Activated CD8-positive, alpha-beta memory T cell treated with anti-CD3 and anti-CD28 coated beads for 48 hours (primary cell): ENCODE measurements at regions not wholly inside any gene's neighbourhood (a gene's known extent, or its start where the extent isn't known, plus 50 kb on each side); places are given as distances from the start of the nearest gene placed in this dataset.

ENCODE experiments used
- DNase-seq, 3 experiments: peaks; one replicate each; pipeline ENCODE4 v3.0.0-alpha.2; 2020; ENCODE audit warnings: low read depth in 2 of 3, low spot score in 2 of 3

DNA sequence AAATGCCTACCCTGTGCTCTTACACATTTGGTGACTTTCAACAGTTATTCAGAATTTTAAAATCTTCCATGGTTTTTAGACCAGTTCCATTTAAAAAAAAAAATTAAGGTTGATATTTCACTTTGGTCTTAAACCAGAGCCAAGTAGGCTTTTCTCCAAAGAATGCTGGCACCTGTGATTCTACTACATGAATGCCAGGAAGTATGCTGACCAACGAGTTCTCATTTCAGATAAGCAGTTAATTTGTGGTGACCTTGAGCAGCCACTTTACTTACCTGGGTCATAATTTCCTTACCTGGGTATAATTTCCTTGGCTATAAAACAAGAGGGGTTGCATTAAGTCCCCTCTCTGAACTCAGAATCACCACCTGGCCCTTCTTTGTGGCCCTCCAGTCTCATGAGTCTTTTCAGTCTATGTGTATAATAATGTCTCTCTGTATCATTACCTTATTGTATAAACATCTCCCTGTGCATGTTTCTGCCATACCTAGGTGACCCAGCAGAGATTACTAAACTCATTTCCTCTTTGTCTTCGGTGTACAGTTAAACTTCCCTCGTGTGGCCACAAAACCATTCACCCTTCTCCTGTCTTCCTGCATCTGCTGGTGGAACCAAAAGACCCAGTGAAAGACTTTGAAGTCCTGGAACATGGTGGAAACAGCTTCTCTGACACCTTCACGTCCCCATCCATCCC, 139.1 kb upstream of the DPT start:
- DNase-seq = no peak

- no peak for DNase-seq
These were observed 142.5 kb upstream of the DPT start for GRCh38 chr1:168871531-168871930.

DNA sequence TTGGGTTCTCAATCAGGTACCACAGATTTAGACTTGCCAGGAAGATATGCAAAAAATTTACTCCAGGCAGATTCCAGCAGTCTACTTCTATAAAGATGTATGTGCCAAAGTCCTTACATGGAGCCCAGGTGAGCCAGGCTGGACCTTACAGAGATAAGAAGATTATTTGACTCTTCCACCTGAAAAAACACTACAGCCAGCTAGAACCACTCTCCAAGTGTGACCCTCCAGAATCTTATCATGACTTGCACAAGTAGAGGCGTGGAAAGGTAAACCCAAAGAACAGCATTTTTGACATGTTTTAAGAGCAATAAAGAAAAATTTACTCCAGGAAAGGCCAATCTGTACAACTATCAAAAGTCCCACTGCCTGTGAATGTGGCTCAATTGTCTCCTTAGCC, 146.8 kb upstream of the DPT start:
- DNase-seq = no peak

DNA sequence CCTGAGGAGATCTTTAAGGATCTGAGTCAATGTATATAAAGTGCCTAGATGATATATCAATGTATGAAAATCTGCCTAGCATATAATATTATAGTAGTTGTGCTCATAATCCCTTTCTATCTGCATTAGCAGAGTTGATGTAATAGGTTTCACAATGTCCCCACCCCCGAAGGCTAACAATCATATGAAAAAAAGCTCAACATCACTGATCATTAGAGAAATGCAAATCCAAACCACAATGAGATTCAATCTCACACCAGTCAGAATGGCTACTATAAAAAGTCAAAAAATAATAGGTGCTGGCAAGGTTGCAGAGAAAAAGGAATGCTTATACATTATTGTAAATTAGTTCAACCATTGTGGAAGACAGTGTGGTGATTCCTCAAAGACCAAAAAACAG, 147.8 kb upstream of the DPT start:
- DNase-seq = no peak

- no peak for DNase-seq
These were observed 151.1 kb upstream of the DPT start for GRCh38 chr1:168879896-168880734.

- no peak for DNase-seq
These were observed 152.8 kb upstream of the DPT start for GRCh38 chr1:168881656-168882260.

DNA sequence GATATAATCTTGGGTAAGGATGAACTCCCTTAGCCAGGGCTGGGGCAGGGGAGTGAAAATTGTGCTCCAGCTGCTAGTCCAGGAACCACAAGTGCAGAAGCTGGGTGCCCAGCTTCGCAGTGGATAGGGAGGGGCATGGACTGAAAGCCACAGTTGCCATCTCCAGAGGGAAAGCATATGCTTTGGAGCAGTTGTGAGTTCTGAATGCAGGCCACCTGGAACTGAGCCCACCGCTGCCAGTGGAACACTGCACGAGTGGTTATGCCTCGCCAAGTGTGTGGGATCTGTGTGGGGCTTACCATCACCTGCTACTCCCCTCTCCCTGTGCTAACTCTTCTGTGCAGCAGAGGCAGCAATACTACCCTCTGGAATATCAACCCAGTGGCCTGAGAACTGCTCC, 158.4 kb upstream of the DPT start:
- DNase-seq = no peak

GRCh38 chr1:168888418-168888817, 159.4 kb upstream of the DPT start:
- no peak for DNase-seq

DNA sequence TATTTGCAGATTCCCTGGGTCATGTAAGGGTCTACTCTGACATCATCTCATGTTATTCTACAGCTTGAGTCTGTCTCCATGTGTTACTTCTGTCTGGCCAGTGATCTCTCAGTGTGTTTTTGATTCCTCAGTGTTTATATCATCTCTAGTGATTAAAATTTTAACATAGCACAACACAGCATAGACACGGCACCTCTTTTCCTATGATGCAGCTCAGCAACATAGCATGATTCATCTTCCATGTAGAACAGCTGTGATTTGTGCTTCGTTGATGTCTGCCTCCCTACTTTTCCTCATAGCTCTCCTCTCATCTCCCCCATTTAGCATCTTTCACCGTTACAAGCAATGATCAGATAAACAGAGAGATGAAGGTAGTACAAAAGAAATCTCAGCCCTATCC, 163.9 kb upstream of the DPT start:
- DNase-seq = no peak

GRCh38 chr1:168893359-168893801, 164.4 kb upstream of the DPT start:
- no peak for DNase-seq

DNA sequence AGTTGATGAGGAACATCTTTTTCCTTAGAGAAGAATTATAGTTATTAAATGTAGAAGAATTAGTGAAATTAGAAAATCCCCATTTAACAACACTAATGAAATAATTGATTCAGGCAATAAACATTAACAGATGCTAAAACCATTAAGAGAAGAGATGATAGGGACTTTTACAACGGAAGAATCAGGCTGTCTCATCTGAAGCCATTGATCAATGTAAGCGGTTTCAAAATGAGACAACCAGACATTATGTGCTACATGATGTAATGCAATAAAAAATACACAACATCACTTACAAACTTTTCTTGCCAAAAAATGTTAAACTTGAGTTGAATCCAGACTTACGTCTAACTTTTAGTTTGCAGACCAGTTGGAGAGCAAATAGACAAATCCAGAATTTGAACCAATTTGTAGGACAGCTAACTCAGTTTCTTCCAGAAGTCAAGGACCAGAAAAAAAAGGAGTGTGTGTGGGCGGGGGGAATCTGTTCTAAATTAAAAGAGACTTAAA, 165.4 kb upstream of the DPT start:
- DNase-seq = no peak

GRCh38 chr1:168897249-168897648, 168.2 kb upstream of the DPT start:
- DNase-seq = no peak

GRCh38 chr1:168903237-168903830, 174.3 kb upstream of the DPT start:
- no peak for DNase-seq

DNA sequence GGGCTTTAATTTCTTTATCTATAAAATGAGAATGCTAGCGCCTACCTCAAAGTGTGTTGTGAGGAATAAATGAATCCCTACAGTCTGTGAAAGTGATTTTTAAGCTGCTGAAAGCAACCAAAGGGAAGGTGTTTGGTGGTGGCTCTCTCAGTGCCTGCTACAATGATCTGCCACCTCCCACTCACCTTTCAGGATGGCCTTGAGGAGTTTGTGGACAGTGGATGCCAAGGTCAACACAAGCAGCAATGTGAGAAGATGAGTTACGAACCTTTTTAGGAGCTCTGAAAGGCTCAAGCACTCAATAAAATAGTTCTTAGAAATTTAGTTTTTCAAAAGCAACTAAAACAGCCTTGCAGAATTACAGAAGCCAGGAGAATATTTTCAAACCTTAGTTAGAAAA, 176.6 kb upstream of the DPT start:
- no peak for DNase-seq

GRCh38 chr1:168906367-168906766, 177.4 kb upstream of the DPT start:
- no peak for DNase-seq

- DNase-seq = no peak
These were observed 178.0 kb upstream of the DPT start for GRCh38 chr1:168907053-168907452.

DNA sequence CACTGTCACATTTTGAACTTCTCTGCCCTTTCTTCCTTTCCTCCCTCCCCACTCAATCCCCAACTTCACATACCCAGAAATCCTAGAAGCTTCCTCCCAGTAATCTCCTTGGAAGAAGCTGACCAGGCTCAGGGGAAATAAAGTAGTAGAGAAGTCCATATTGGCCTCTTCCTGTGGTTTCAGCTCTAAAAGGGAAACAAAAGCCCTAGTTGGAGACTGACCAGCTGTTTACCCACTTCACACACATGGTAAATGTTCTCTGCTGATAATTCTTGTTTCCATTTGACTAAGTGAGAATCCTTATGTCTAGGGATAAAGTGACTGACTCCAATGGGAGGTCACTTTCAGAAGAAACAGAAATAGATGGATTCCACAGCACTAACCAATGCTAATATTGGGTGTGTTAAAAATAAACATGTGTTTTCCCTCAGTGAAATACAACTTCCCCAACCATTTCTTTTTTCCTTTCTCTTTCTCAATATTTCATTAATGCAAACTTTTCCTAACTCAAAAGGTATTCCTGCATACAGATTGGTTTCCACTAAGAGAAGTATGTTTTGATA, 178.9 kb upstream of the DPT start:
- DNase-seq = no peak

- no peak for DNase-seq
These were observed 181.4 kb upstream of the DPT start for GRCh38 chr1:168910403-168910802.

DNA sequence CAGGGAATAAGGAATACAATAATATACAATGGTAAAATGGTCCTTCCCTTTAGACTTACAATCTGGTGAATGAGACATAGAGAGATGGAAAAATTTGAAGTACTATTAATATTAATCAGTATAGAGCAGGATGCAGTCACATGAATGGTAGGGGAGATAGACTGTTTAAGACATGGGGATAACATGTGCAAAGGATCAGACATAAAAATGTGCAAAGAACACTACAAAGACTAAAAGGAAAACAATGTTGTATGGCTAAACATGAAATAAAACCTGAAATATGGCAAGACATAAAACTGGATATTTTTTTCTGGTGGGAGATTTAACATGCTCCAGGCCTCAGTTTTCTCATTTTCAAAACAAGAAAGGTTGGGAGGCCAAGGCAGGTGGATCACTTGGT, 182.4 kb upstream of the DPT start:
- no peak for DNase-seq

- DNase-seq = no peak
These were observed 184.9 kb upstream of the DPT start for GRCh38 chr1:168913711-168914463.

- no peak for DNase-seq
These were observed 188.3 kb upstream of the DPT start for GRCh38 chr1:168917309-168917708.
